ENCODE measurements at regions not wholly inside any gene's neighbourhood (a gene's known extent, or its start where the extent isn't known, plus 50 kb on each side); places are given as distances from the start of the nearest gene placed in this dataset.

- TF ChIP-seq CTCF (IDR thresholded peaks at IDR 0.05): no peak
- no peak for TF ChIP-seq EZH2phosphoT487 (IDR thresholded peaks at IDR 0.05)
- TF ChIP-seq EZH2 (IDR thresholded peaks at IDR 0.05): no peak
These were observed 54.9 kb upstream of the LYSMD4 start for GRCh38 chr15:99788156-99788555.

Measured in neural progenitor cell (in vitro differentiated cells).